SK-N-MC (cell line): ENCODE measurements at regions not wholly inside any gene's neighbourhood (a gene's known extent, or its start where the extent isn't known, plus 50 kb on each side); places are given as distances from the start of the nearest gene placed in this dataset.

ENCODE experiments used
- EZH2 ChIP-seq: fragments of 200-600 bp; sonication (generic); IDR thresholded peaks from one replicate; pipeline ENCODE4 v1.6.1; 2017; ENCODE audit warnings: antibody characterized with exemption
- POLR2AphosphoS5 ChIP-seq: IDR thresholded peaks from 2 replicates; pipeline ENCODE4 v1.6.1; 2012; ENCODE audit warnings: mild to moderate bottlenecking, low read depth, low read length, borderline replicate concordance

DNA sequence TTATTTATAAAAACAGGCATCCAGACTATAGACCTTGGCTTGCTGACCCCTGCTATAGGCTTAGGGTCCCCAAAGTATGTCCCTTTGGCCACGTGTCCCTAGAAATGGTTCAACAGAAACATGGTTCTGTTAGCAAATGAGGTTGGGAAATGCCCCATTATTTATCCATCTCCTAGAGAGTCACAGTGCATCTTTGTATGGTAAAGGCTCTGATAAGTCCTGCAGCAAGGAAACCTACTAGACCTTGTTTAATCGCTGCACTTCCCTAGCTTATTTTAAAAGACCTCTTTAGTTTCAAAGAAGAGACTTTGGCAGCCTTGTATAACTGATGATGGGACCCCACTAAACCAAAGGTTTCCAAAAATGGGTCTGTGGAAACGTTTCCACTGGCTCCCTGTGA, 471.5 kb downstream of the MED13L start:
- TF ChIP-seq POLR2AphosphoS5 (no peak), EZH2 (no peak)
